ENCODE measurements at regions not wholly inside any gene's neighbourhood (a gene's known extent, or its start where the extent isn't known, plus 50 kb on each side); places are given as distances from the start of the nearest gene placed in this dataset.

- Mint-ChIP-seq H3K36me3 (no peaks in the 10 kb centered on the region), H3K4me1 (ENCODE audit: unreplicated experiment) (peaks cover under 1% of the 10 kb centered on the region), H3K4me3 (no peak overlapping the region), H3K27ac (no peak overlapping the region), H3K27me3 (no peaks in the 10 kb centered on the region), H3K9me3 (peaks cover 5% of the 10 kb centered on the region)
- no peak for TF ChIP-seq CTCF (conservative IDR thresholded peaks at IDR 0.05)
- DNase-seq (ENCODE audit: extremely low spot score, unreplicated experiment) = no peak
Measured at GRCh38 chrX:9357518-9358114, 107.2 kb upstream of the TBL1X start.

GRCh38 chrX:9362363-9362928 is 102.4 kb upstream of the TBL1X start:
- Mint-ChIP-seq H3K9me3 (no peaks in the 10 kb centered on the region), H3K36me3 (no peaks in the 10 kb centered on the region), H3K4me3 (no peak overlapping the region), H3K4me1 (ENCODE audit: unreplicated experiment) (no peaks in the 10 kb centered on the region), H3K27me3 (no peaks in the 10 kb centered on the region), H3K27ac (no peak overlapping the region)
- TF ChIP-seq CTCF (conservative IDR thresholded peaks at IDR 0.05) = no peak
- no peak for DNase-seq (ENCODE audit: extremely low spot score, unreplicated experiment)

- no peaks in the 10 kb centered on the region for H3K9me3 Mint-ChIP-seq
- no peak for TF ChIP-seq CTCF (conservative IDR thresholded peaks at IDR 0.05)
- H3K27me3 Mint-ChIP-seq = no peaks in the 10 kb centered on the region
- no peak overlapping the region for H3K27ac Mint-ChIP-seq
- H3K4me3 Mint-ChIP-seq = no peak overlapping the region
- no peaks in the 10 kb centered on the region for H3K4me1 Mint-ChIP-seq (ENCODE audit: unreplicated experiment)
- no peaks in the 10 kb centered on the region for H3K36me3 Mint-ChIP-seq
- no peak for DNase-seq (ENCODE audit: extremely low spot score, unreplicated experiment)
Measured at GRCh38 chrX:9367421-9367820, 97.4 kb upstream of the TBL1X start.

- H3K36me3 Mint-ChIP-seq = no peaks in the 10 kb centered on the region
- no peaks in the 10 kb centered on the region for H3K9me3 Mint-ChIP-seq
- DNase-seq (ENCODE audit: extremely low spot score, unreplicated experiment) = no peak
Measured at GRCh38 chrX:9368262-9368661, 96.6 kb upstream of the TBL1X start.

GRCh38 chrX:9369802-9370291 is 95.0 kb upstream of the TBL1X start:
- no peak for TF ChIP-seq CTCF (conservative IDR thresholded peaks at IDR 0.05)
- H3K9me3 Mint-ChIP-seq = no peaks in the 10 kb centered on the region
- no peaks in the 10 kb centered on the region for H3K36me3 Mint-ChIP-seq
- H3K27me3 Mint-ChIP-seq = no peaks in the 10 kb centered on the region
- no peaks in the 10 kb centered on the region for H3K4me1 Mint-ChIP-seq (ENCODE audit: unreplicated experiment)
- H3K4me3 Mint-ChIP-seq = no peak overlapping the region
- no peak for DNase-seq (ENCODE audit: extremely low spot score, unreplicated experiment)
- no peak overlapping the region for H3K27ac Mint-ChIP-seq

More at GRCh38 chrX:9368262-9368661, 96.6 kb upstream of the TBL1X start:
- no peak for TF ChIP-seq CTCF (conservative IDR thresholded peaks at IDR 0.05)
- H3K4me3 Mint-ChIP-seq = no peak overlapping the region
- H3K27me3 Mint-ChIP-seq = no peaks in the 10 kb centered on the region
- H3K27ac Mint-ChIP-seq = no peak overlapping the region
- no peaks in the 10 kb centered on the region for H3K4me1 Mint-ChIP-seq (ENCODE audit: unreplicated experiment)
